ENCODE measurements at regions not wholly inside any gene's neighbourhood (a gene's known extent, or its start where the extent isn't known, plus 50 kb on each side); places are given as distances from the start of the nearest gene placed in this dataset.

DNA sequence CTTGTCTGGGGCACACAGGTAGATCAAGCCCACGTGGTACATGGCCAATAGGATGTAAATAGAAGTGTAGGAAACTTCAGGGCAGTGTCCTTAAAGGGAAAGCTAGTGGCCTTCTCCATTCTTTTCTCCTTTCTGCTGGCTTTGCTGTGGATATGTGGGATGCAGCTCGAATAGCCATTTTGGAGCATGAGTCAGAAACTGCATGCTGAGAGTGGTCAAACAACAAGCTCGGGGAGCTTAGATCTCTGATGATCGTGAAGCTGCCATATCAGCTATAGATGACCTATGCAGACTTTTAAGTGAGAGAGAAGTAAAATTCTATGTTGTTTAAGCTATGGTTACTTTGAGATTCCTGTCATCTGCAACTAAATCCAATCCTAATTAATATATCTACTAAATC is 241.3 kb upstream of the DAAM1 start:
- H4K20me1 ChIP-seq (replicated peaks; ENCODE audit: control insufficient read depth, extremely low read depth, insufficient read depth, low read length), result no peaks in the 10 kb centered on the region
- no peaks in the 10 kb centered on the region for H3K36me3 ChIP-seq (ENCODE audit: control insufficient read depth in 2 of 2, extremely low read depth in 1 of 2, insufficient read depth in 2 of 2, low read length in 2 of 2)
- BruUV-seq (replicated peaks), result no TSS peak
- no peak overlapping the region for H3K9ac ChIP-seq (replicated peaks; ENCODE audit: extremely low read depth, insufficient read depth, low read length)
- no peaks in the 10 kb centered on the region for H3K79me2 ChIP-seq (ENCODE audit: control insufficient read depth, insufficient read depth, low read length)
- H3K9me3 ChIP-seq (replicated peaks; ENCODE audit: control insufficient read depth, insufficient read depth, low read length), result no peaks in the 10 kb centered on the region
- dilution Hi-C loops (cut with MboI; ENCODE audit: extremely low pct_ligation_motif_present, low sequenced_read_pairs) (no loop called here), intact Hi-C loops (cut with micrococcal nuclease) (loop anchor here (10.0 kb wide), 1 partner anchor 302 kb away; no protein-coding TSS in a partner anchor)
- FAIRE-seq, result no peak
- no peak for DNase-seq (ENCODE audit: low read depth, low spot score)
- no peaks in the 10 kb centered on the region for H3K9me1 ChIP-seq (replicated peaks; ENCODE audit: control insufficient read depth, extremely low read depth, insufficient read depth, low read length)
- H3K4me1 ChIP-seq (ENCODE audit: control insufficient read depth, extremely low read depth, insufficient read depth, low read length), result no peaks in the 10 kb centered on the region
- no peak overlapping the region for H2AFZ ChIP-seq (ENCODE audit: low read depth, low read length)
- no peak overlapping the region for H3K27ac ChIP-seq (ENCODE audit: insufficient read depth, low read depth, low read length)
- no peak overlapping the region for H3K4me2 ChIP-seq (ENCODE audit: insufficient read depth, low read length)
- H3K27me3 ChIP-seq (ENCODE audit: control insufficient read depth in 2 of 2, insufficient read depth in 2 of 2, low read length in 2 of 2), result no peaks in the 10 kb centered on the region
- TF ChIP-seq FOS (IDR thresholded peaks at IDR 0.05; ENCODE audit: borderline replicate concordance, insufficient read depth, low read length) (no peak), EZH2 (IDR thresholded peaks at IDR 0.05; ENCODE audit: borderline replicate concordance, low read depth, low read length, severe bottlenecking) (no peak), JUN (IDR thresholded peaks at IDR 0.05; ENCODE audit: borderline replicate concordance, insufficient read depth, insufficient read length, low read depth) (no peak), MYC (IDR thresholded peaks at IDR 0.05; ENCODE audit: low read depth, low read length) (no peak), GATA2 (IDR thresholded peaks at IDR 0.05; ENCODE audit: insufficient read depth, insufficient read length, low read depth, low read length) (no peak)
- TF ChIP-seq, protein P1, sequence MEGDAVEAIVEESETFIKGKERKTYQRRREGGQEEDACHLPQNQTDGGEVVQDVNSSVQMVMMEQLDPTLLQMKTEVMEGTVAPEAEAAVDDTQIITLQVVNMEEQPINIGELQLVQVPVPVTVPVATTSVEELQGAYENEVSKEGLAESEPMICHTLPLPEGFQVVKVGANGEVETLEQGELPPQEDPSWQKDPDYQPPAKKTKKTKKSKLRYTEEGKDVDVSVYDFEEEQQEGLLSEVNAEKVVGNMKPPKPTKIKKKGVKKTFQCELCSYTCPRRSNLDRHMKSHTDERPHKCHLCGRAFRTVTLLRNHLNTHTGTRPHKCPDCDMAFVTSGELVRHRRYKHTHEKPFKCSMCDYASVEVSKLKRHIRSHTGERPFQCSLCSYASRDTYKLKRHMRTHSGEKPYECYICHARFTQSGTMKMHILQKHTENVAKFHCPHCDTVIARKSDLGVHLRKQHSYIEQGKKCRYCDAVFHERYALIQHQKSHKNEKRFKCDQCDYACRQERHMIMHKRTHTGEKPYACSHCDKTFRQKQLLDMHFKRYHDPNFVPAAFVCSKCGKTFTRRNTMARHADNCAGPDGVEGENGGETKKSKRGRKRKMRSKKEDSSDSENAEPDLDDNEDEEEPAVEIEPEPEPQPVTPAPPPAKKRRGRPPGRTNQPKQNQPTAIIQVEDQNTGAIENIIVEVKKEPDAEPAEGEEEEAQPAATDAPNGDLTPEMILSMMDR (IDR thresholded peaks at IDR 0.05; ENCODE audit: extremely low read depth in 1 of 2, insufficient read depth in 1 of 2, low read depth in 1 of 2, low read length in 2 of 2), result no peak
- ChIA-PET POLR2A (no interaction called here), CTCF (interaction anchor here (1.1 to 1.5 kb wide), 2 partner anchors 184 to 446 kb away, joined by 3 to 7 read pairs; no protein-coding TSS in a partner anchor)
- no peak overlapping the region for H3K4me3 ChIP-seq (replicated peaks in 1 of 3; ENCODE audit: insufficient read depth in 1 of 3, low read depth in 1 of 3, low read length in 3 of 3)
